ENCODE measurements at regions not wholly inside any gene's neighbourhood (a gene's known extent, or its start where the extent isn't known, plus 50 kb on each side); places are given as distances from the start of the nearest gene placed in this dataset.

- TF ChIP-seq MAX (IDR thresholded peaks at IDR 0.05) (no peak), ZNF274 (IDR thresholded peaks at IDR 0.05; ENCODE audit: low read depth, low read length) (no peak), POLR2AphosphoS5 (IDR thresholded peaks at IDR 0.05; ENCODE audit: low read depth, low read length) (no peak), ZFX (IDR thresholded peaks at IDR 0.05) (no peak), JUND (IDR thresholded peaks at IDR 0.05) (no peak), RAD21 (IDR thresholded peaks at IDR 0.05; ENCODE audit: low read depth) (no peak), POLR2A (IDR thresholded peaks at IDR 0.05; ENCODE audit: borderline replicate concordance, extremely low read depth, insufficient read depth, insufficient read length) (no peak), EZH2phosphoT487 (IDR thresholded peaks at IDR 0.05; ENCODE audit: borderline replicate concordance) (no peak)
- TF ChIP-seq, protein P1, sequence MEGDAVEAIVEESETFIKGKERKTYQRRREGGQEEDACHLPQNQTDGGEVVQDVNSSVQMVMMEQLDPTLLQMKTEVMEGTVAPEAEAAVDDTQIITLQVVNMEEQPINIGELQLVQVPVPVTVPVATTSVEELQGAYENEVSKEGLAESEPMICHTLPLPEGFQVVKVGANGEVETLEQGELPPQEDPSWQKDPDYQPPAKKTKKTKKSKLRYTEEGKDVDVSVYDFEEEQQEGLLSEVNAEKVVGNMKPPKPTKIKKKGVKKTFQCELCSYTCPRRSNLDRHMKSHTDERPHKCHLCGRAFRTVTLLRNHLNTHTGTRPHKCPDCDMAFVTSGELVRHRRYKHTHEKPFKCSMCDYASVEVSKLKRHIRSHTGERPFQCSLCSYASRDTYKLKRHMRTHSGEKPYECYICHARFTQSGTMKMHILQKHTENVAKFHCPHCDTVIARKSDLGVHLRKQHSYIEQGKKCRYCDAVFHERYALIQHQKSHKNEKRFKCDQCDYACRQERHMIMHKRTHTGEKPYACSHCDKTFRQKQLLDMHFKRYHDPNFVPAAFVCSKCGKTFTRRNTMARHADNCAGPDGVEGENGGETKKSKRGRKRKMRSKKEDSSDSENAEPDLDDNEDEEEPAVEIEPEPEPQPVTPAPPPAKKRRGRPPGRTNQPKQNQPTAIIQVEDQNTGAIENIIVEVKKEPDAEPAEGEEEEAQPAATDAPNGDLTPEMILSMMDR (IDR thresholded peaks at IDR 0.05 in 2 of 3, conservative IDR thresholded peaks at IDR 0.05 in 1 of 3; ENCODE audit: borderline replicate concordance in 1 of 3, insufficient read depth in 1 of 3, low read depth in 2 of 3, low read length in 2 of 3), result no peak
- TF ChIP-seq, protein P2, sequence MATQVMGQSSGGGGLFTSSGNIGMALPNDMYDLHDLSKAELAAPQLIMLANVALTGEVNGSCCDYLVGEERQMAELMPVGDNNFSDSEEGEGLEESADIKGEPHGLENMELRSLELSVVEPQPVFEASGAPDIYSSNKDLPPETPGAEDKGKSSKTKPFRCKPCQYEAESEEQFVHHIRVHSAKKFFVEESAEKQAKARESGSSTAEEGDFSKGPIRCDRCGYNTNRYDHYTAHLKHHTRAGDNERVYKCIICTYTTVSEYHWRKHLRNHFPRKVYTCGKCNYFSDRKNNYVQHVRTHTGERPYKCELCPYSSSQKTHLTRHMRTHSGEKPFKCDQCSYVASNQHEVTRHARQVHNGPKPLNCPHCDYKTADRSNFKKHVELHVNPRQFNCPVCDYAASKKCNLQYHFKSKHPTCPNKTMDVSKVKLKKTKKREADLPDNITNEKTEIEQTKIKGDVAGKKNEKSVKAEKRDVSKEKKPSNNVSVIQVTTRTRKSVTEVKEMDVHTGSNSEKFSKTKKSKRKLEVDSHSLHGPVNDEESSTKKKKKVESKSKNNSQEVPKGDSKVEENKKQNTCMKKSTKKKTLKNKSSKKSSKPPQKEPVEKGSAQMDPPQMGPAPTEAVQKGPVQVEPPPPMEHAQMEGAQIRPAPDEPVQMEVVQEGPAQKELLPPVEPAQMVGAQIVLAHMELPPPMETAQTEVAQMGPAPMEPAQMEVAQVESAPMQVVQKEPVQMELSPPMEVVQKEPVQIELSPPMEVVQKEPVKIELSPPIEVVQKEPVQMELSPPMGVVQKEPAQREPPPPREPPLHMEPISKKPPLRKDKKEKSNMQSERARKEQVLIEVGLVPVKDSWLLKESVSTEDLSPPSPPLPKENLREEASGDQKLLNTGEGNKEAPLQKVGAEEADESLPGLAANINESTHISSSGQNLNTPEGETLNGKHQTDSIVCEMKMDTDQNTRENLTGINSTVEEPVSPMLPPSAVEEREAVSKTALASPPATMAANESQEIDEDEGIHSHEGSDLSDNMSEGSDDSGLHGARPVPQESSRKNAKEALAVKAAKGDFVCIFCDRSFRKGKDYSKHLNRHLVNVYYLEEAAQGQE (IDR thresholded peaks at IDR 0.05; ENCODE audit: low read depth), result no peak
These were observed 328.7 kb downstream of the RPL10L start for GRCh38 chr14:46322730-46323403.

Data from HCT116 (cell line).